HG03520 (cell line): ENCODE measurements at regions not wholly inside any gene's neighbourhood (a gene's known extent, or its start where the extent isn't known, plus 50 kb on each side); places are given as distances from the start of the nearest gene placed in this dataset.
A peak's percentile ranks its signal among the peaks of the same experiment; 100 is the strongest.

Source experiments
- ATAC-seq: cut with Tn5 transposase; IDR thresholded peaks from one replicate; pipeline ENCODE4 v1.9.1; 2021; ENCODE audit warnings: mild to moderate bottlenecking, moderate library complexity; ENCODE audit not compliant: unreplicated experiment

DNA sequence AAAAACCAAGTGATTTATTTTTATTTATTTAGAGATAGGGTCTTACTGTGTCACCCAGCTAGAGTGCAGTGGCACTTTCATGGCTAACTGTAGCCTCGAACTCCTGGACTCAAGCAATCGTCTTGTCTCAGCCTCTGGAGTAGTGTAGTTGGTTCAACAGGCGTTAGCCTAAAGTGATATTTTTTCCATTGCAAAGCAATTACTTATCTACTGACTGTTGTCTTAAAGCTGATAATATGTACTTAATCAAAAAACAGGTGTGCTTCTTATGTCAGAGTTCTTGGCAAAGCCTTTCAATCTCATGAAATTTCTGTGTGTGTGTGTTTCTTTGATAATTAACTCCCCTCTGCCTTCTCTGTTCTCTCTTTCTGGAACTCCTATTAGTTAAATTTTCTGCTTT lies 62.4 kb upstream of the DUSP10 start:
- no peak for ATAC-seq

DNA sequence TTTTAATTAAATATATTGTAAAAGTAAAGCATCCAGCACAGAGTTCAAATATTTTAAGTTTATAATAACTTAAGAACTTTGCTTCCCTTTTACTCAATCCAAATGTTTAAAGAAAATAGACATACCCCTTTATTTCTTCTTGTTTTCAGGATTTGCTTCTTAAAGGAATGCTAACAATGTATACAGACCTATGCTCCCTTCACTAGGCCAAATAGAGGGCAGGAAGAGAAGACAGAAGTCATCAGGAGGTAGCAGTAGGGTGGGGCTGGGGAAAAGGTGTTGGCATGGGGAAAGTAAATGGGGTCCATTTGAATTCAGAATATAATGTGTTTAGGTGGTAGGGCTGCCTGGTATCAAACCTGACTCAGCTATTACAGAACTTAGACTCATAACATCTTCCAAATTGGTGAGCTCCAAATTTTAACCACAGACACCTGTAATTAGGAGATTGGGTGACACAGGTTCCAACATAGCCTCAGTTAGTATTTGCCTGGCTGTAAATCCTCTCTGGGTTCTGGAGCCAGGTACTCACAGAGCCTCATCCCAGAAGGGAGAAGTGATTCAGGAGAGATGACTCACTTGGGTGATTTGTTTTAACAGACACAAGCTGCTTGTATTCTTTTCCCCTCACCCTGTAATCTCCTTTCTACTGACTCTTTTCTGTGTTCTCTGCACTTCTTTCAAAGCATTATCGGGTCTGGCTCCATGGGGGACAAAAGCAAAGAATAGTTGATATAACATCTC lies 60.1 kb upstream of the DUSP10 start:
- ATAC-seq = no peak

DNA sequence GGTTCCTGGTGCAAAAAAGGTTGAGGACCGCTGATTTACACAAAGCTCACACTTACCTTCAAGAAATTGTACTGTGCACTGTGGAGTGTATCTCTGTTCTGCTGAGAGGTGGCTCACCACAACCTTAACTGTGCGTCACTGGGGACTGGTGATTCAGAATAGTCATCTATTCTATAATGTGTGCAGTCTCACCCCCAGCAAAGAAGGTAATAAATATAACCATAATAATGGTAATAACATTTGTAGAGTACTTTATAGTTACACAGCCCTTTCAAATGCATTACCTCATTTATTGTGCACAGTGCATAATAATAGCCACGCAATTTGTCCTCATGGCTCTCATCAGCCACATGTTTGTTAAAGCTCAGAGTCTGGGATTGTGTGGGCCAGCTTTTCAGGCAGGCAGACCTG lies 59.4 kb upstream of the DUSP10 start:
- ATAC-seq = no peak

DNA sequence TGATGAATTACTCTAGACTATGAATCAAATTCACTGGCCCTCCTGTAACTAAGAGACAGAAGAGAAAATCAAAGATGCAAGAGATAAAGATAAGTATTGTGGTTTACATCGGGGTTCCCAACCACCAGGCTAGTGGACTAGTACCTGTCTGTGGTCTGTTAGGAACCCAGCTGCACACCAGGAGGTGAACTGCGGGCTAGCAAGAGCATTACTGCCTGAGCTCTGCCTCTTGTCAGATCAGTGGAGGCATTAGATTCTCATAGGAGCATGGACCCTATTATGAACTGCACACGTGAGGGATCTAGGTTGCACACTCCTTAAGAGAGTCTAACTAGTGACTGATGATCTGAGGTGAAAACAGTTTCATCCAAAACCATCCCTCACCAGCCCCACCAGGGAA lies 58.9 kb upstream of the DUSP10 start:
- no peak for ATAC-seq

DNA sequence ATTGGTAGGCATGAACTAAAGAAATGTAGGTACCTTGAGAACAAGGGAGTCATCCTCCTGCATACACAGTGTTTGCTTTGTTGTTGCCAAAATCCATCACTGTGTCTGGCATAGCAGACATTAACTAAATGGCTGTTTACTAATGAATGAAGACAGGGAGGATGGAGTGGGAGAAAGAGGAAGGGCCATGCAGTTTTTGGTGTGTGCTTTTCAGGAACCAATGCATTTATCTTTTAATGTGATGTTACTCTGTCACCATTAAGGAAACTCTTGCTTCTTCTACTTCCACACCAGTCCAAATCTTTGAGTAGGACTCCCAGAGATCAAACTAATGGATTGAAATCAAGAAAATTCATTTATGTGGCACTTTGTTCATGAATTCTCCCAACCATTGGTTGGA lies 55.6 kb upstream of the DUSP10 start:
- no peak for ATAC-seq

DNA sequence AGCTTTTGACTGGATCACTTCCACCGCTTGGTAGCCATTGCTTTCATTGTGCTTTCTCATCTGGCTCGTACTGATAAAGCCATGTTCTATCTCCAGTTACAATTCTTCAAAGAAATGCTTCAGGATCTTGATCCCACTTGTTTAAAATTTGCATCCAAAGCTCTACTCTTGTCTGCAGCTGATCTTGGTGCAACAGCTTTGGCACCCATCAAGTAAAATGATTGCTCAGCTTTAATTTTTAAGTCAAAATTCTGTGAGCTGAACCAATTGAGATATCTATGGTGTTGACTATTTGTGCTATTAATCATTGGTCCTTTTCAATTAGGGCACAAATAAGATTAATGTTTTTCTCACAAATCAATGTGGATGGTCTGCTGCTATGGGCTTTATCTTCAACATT lies 54.8 kb upstream of the DUSP10 start:
- no peak for ATAC-seq

DNA sequence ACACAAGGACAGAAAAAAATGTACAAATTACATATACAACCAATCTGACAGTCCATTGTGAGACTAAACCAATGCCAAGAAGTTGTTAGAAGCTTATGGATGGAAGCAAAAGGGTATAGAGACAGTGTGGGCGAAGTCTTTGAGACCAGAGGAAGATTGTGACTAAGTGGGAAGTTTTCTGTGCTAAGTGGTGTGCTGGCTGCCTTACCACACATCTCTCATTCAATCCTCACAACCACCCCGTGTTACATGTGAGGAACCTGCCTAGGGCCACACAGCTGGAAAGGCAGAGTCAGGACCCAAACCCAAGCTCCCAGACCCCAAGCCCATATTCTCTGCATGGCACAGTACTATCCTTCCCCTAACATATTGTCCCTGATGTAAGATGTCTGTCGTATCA lies 53.5 kb upstream of the DUSP10 start:
- no peak for ATAC-seq

DNA sequence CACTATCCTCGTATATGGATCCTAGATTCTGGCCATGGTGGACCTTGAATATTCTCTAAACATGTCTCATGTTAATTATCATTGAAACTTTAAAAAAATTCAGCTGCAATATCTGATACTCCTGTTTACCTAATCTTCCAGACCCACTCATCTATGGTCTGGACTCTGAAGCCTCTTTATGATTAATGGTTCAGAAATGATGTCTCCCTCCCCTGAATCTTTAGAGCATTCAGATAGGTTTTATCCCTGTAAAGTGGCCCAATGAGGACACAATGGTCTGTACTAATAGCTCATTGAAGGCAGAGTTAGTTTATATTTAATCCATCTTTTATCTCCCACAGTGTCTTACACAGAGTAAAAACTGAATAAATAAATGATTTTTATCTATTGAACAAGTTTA lies 53.0 kb upstream of the DUSP10 start:
- no peak for ATAC-seq

DNA sequence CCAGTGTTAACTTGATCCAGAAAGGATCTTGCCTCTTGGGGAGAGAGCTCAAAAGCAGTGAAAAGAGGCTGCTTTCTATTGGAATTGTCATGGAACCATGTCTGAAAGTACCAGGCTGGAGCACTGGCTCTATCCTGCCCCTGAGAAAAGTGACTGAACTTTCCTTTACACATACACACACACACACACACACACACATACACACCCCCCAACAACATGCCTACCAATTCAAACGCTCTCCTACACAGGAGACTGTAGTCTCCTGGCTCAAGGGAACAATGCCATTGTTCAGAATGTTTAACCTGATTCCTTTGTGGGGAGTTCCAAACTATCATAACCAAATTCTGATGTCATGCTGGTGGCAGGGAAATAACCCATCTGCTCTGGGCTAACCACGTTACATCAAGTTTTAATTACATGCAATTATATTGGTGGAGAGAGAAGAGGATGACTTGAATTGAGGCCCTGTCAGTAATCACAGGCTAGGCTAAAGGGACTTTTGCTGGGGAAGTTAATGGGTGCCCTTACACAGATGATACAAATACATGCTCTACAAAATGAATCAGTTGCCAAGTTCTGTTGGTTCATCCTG lies 52.3 kb upstream of the DUSP10 start:
- peak; percentile 52 for ATAC-seq

DNA sequence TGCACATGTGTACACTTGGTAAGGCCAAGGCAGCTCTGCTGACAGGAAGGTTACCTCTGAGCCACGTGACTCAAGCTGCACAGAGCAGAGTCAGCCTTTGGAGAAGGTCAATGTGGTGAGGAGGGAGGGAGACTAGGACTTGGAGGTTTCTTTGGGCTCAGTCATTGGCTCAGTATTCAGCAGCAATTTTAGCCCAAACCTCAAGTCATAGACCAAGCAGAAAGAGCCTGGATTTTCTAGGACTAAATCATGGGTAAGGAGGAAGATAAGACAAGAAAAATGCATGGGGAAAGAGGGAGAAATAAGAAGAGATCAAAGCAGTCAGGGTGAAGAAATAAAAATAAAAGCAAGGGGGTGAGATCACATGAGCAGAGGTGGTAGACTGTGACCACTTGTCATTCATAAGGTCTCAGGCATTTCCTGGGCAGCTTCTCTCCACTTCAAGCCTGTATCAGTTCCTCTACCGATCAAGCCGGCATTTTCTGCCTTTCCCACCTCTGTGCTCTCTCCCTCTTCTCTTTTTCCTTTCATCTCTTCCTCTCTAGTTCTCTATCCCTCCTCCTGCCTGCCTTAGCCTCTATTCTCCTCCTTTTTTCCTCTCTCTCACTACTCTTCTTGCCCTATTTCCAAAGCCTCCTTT lies 51.7 kb upstream of the DUSP10 start:
- peak; percentile 77 for ATAC-seq

DNA sequence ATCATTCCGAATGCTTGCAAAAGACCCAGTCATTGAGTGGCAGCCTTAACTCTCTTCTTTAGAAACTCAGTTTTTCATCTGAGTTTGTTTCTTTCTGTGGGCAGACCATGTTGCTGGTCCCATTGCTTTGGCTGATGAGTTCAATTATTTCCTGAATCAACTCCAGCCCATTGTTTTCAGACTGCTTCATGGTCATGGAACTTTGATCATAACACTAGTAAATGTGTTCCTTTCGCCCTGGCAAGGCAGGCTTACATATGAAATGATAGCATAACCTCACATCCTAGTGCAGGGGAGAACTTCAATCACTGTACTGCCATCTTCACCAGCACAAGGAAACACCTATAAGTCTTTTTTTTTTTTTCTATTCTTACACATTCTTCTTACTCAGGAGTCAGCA lies 50.0 kb upstream of the DUSP10 start:
- no peak for ATAC-seq
